ENCODE measurements at regions not wholly inside any gene's neighbourhood (a gene's known extent, or its start where the extent isn't known, plus 50 kb on each side); places are given as distances from the start of the nearest gene placed in this dataset.

DNA sequence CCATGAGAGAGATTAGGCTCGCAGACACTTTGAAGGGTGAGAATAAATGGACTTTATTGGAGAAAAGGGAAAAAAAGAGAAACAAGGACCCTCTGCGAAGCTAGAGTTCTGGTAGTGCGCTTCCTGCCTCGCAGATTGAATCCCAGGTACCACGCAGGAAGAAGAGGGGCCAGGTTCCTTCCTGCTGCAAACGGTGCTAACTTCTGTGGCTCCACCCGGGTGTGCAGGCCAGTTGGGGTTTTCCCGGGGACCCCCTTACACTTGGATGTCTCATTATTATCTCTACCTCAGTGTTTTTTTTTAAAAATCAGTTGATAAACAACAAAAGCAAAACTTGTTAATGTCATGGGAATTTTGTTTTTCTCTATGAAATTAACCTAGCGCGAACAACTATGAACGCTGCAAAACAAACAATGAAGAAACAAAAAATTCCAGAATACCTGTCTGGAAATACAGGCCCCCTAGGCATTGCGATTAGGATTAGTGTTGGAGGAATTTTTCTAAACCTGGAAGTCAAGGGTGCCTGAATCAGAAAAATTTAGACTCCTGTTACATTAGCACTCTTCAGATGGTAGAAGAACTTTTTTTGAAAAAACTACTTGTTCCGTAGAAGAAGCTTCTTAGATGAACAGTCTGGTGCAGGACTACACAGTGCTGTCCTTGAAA is 414.5 kb downstream of the MAN2A1 start:
- H3K4me1 Mint-ChIP-seq (ENCODE audit: low read depth) = peaks cover 36% of the 10 kb centered on the region
- H3K4me3 Mint-ChIP-seq = no peak overlapping the region
- peak overlapping the region; percentile 4 for H3K27ac Mint-ChIP-seq
- H3K9me3 Mint-ChIP-seq = no peaks in the 10 kb centered on the region
- H3K27me3 Mint-ChIP-seq (ENCODE audit: low read depth) = no peaks in the 10 kb centered on the region
- no peaks in the 10 kb centered on the region for H3K36me3 Mint-ChIP-seq (ENCODE audit: low read depth)

- Mint-ChIP-seq H3K27ac (no peak overlapping the region), H3K4me3 (no peak overlapping the region), H3K4me1 (ENCODE audit: low read depth) (peaks cover 36% of the 10 kb centered on the region), H3K27me3 (ENCODE audit: low read depth) (no peaks in the 10 kb centered on the region), H3K36me3 (ENCODE audit: low read depth) (no peaks in the 10 kb centered on the region), H3K9me3 (no peaks in the 10 kb centered on the region)
Observed at GRCh38 chr5:110104726-110105669, 415.3 kb downstream of the MAN2A1 start.

- Mint-ChIP-seq H3K27me3 (ENCODE audit: low read depth) (no peaks in the 10 kb centered on the region), H3K27ac (no peak overlapping the region), H3K4me1 (ENCODE audit: low read depth) (peaks cover 36% of the 10 kb centered on the region), H3K9me3 (no peaks in the 10 kb centered on the region), H3K4me3 (peak overlapping the region; percentile 19), H3K36me3 (ENCODE audit: low read depth) (no peaks in the 10 kb centered on the region)
Observed at GRCh38 chr5:110105692-110106091, 416.0 kb downstream of the MAN2A1 start.

DNA sequence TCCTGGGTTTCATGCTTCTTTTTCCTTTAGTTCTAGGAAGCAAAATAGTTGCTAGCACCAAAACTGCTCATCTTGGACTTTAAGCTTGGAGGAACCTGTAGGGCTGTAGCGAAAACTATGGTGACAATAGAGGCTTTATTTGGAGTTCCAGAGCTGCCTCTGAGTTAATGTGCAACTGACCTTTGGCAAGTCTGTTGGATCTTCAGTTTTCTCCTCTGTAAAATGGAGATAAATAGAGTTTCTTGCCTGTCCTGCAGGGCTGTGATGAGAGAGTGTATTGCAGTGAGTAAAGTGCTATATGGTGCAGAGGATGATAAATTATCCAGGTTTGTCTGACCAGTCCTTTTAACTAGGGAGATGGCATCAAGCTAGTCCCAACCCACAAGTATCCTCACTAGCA is 417.0 kb downstream of the MAN2A1 start:
- H3K36me3 Mint-ChIP-seq (ENCODE audit: low read depth) = no peaks in the 10 kb centered on the region
- H3K4me3 Mint-ChIP-seq = no peak overlapping the region
- H3K4me1 Mint-ChIP-seq (ENCODE audit: low read depth) = peaks cover 36% of the 10 kb centered on the region
- no peak overlapping the region for H3K27ac Mint-ChIP-seq
- no peaks in the 10 kb centered on the region for H3K27me3 Mint-ChIP-seq (ENCODE audit: low read depth)
- no peaks in the 10 kb centered on the region for H3K9me3 Mint-ChIP-seq

- H3K27ac Mint-ChIP-seq = no peak overlapping the region
- H3K4me3 Mint-ChIP-seq = no peak overlapping the region
- no peaks in the 10 kb centered on the region for H3K9me3 Mint-ChIP-seq
- H3K36me3 Mint-ChIP-seq (ENCODE audit: low read depth) = no peaks in the 10 kb centered on the region
- no peaks in the 10 kb centered on the region for H3K27me3 Mint-ChIP-seq (ENCODE audit: low read depth)
- H3K4me1 Mint-ChIP-seq (ENCODE audit: low read depth) = peaks cover 32% of the 10 kb centered on the region
Observed at GRCh38 chr5:110108520-110108919, 418.8 kb downstream of the MAN2A1 start.

DNA sequence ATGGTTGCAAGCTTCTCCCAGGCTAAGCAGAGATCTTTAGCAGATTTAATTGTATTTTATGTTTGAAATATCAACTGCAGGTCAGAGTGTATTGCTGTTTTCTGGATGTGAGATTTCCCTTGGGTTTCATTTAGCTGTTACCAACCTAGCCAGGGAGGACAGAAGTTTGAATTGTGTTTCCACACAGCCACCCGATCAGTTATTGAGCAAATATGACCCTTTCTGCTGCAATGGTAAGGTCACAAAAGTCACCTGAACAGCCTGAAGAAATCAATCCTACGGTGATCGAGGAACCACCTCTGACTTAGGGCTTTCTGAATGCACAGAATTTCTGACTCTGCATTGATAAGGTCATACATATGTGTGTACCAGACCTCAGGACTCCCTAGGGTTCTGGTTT is 419.9 kb downstream of the MAN2A1 start:
- Mint-ChIP-seq H3K36me3 (ENCODE audit: low read depth) (no peaks in the 10 kb centered on the region), H3K4me3 (no peak overlapping the region), H3K27ac (no peak overlapping the region), H3K27me3 (ENCODE audit: low read depth) (no peaks in the 10 kb centered on the region), H3K9me3 (no peaks in the 10 kb centered on the region), H3K4me1 (ENCODE audit: low read depth) (peaks cover 21% of the 10 kb centered on the region)

GRCh38 chr5:110112348-110112747 is 422.6 kb downstream of the MAN2A1 start:
- Mint-ChIP-seq H3K4me1 (ENCODE audit: low read depth) (peaks cover 4% of the 10 kb centered on the region), H3K36me3 (ENCODE audit: low read depth) (no peaks in the 10 kb centered on the region), H3K4me3 (no peak overlapping the region), H3K27me3 (ENCODE audit: low read depth) (no peaks in the 10 kb centered on the region), H3K27ac (no peak overlapping the region), H3K9me3 (no peaks in the 10 kb centered on the region)

DNA sequence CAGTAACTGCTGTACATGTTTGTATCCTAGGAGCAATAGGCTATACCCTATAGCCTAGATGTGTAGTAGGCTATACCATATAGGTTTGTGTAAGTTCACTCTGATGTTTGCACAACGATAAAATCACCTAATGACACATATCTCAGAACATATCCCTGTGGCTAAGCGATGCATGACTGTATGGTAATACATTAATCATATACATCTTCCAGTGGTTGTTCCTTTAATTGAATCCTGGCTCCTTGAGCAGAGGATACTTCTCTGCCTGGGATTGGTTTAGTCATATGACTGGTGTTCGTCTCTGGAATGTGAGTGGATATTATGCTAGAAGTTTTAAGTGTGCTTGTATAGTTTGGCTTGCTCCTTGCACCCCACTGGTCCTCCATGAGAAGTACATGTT is 425.8 kb downstream of the MAN2A1 start:
- Mint-ChIP-seq H3K36me3 (ENCODE audit: low read depth) (no peaks in the 10 kb centered on the region), H3K27me3 (ENCODE audit: low read depth) (peaks cover 6% of the 10 kb centered on the region), H3K4me1 (ENCODE audit: low read depth) (no peaks in the 10 kb centered on the region), H3K27ac (no peak overlapping the region), H3K9me3 (peaks cover 13% of the 10 kb centered on the region), H3K4me3 (no peak overlapping the region)

DNA sequence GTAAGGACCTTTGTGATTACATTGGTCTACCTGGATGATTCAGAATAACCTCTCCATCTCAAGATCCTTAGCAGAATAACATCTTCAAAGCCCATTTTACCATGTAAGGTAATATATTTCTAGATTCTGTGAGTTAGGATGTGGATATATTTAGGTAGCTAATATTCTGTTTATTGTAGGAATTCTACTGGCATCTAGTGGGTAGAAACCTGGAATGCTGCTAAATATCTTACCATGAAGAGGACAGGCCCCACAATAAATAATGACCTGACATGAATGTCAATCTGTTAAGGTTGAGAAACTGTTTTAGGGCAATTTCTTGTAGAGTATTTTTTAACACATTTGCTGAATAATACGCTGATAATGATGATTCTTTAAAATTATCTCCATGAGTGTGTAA is 426.8 kb downstream of the MAN2A1 start:
- H3K4me3 Mint-ChIP-seq = no peak overlapping the region
- no peaks in the 10 kb centered on the region for H3K4me1 Mint-ChIP-seq (ENCODE audit: low read depth)
- no peaks in the 10 kb centered on the region for H3K36me3 Mint-ChIP-seq (ENCODE audit: low read depth)
- peaks cover 8% of the 10 kb centered on the region for H3K27me3 Mint-ChIP-seq (ENCODE audit: low read depth)
- H3K27ac Mint-ChIP-seq = no peak overlapping the region
- H3K9me3 Mint-ChIP-seq = peaks cover 19% of the 10 kb centered on the region

- Mint-ChIP-seq H3K36me3 (ENCODE audit: low read depth) (no peaks in the 10 kb centered on the region), H3K4me3 (no peak overlapping the region), H3K27me3 (ENCODE audit: low read depth) (no peaks in the 10 kb centered on the region), H3K27ac (no peak overlapping the region), H3K4me1 (ENCODE audit: low read depth) (no peaks in the 10 kb centered on the region), H3K9me3 (peaks cover 42% of the 10 kb centered on the region)
Observed at GRCh38 chr5:110134963-110135935, 445.5 kb downstream of the MAN2A1 start.

DNA sequence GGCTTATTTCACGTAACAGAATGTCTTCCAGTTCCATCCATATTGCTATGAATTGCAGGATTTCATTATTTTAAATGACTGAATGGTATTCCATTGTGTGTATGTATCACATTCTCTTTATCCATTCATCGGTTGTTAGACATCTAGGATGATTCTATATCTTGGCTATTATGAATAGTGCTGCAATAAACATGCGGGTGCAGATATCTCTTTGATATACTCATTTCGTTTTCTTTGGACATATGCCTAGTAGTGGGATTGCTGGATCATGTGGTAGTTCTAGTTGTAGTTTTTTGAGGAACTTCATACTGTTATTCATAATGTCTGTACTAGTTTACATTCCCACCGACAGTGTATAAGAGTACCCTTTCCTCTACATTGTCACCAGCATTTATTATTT is 460.5 kb downstream of the MAN2A1 start:
- Mint-ChIP-seq H3K4me3 (no peak overlapping the region), H3K27me3 (ENCODE audit: low read depth) (peaks cover 4% of the 10 kb centered on the region), H3K27ac (no peak overlapping the region), H3K36me3 (ENCODE audit: low read depth) (no peaks in the 10 kb centered on the region), H3K9me3 (no peaks in the 10 kb centered on the region), H3K4me1 (ENCODE audit: low read depth) (no peaks in the 10 kb centered on the region)

GRCh38 chr5:110159202-110159601 is 469.5 kb downstream of the MAN2A1 start:
- Mint-ChIP-seq H3K9me3 (no peaks in the 10 kb centered on the region), H3K4me3 (no peak overlapping the region), H3K27ac (no peak overlapping the region), H3K27me3 (ENCODE audit: low read depth) (no peaks in the 10 kb centered on the region), H3K4me1 (ENCODE audit: low read depth) (no peaks in the 10 kb centered on the region), H3K36me3 (ENCODE audit: low read depth) (no peaks in the 10 kb centered on the region)

DNA sequence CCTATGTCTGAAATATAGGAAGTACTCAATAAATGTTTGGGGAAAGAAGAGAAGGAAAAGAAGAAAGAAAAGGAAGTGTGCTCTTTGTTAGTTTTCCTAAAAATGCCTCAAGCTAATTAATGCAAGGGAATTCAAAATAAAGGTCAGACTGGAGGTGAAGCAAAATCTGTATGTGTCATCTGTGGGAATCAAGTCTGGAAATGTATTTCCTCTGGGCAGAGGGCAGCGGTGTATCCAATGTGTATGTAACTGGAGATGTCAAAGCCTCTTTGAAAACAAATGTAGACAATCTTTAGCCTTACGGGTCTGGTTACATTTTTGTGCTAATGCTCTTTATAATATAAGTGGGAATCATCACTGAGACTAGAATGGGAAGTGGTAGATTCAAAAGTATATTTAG is 471.4 kb downstream of the MAN2A1 start:
- H3K4me3 Mint-ChIP-seq = no peak overlapping the region
- H3K36me3 Mint-ChIP-seq (ENCODE audit: low read depth) = no peaks in the 10 kb centered on the region
- H3K27ac Mint-ChIP-seq = no peak overlapping the region
- no peaks in the 10 kb centered on the region for H3K9me3 Mint-ChIP-seq
- no peaks in the 10 kb centered on the region for H3K4me1 Mint-ChIP-seq (ENCODE audit: low read depth)
- no peaks in the 10 kb centered on the region for H3K27me3 Mint-ChIP-seq (ENCODE audit: low read depth)

GRCh38 chr5:110165366-110165765 is 475.6 kb downstream of the MAN2A1 start:
- Mint-ChIP-seq H3K4me3 (no peak overlapping the region), H3K36me3 (ENCODE audit: low read depth) (no peaks in the 10 kb centered on the region), H3K4me1 (ENCODE audit: low read depth) (no peaks in the 10 kb centered on the region), H3K27me3 (ENCODE audit: low read depth) (no peaks in the 10 kb centered on the region), H3K27ac (no peak overlapping the region), H3K9me3 (peaks cover 9% of the 10 kb centered on the region)

All from T-helper 1 cell treated with Interleukin-12 subunit alpha and Interleukin-12 subunit beta and Interleukin-4 antibody, amounts not matched to agents 30 μg/mL and 1 μg/mL, for 36 hours (primary cell).